ENCODE measurements at regions not wholly inside any gene's neighbourhood (a gene's known extent, or its start where the extent isn't known, plus 50 kb on each side); places are given as distances from the start of the nearest gene placed in this dataset.

DNA sequence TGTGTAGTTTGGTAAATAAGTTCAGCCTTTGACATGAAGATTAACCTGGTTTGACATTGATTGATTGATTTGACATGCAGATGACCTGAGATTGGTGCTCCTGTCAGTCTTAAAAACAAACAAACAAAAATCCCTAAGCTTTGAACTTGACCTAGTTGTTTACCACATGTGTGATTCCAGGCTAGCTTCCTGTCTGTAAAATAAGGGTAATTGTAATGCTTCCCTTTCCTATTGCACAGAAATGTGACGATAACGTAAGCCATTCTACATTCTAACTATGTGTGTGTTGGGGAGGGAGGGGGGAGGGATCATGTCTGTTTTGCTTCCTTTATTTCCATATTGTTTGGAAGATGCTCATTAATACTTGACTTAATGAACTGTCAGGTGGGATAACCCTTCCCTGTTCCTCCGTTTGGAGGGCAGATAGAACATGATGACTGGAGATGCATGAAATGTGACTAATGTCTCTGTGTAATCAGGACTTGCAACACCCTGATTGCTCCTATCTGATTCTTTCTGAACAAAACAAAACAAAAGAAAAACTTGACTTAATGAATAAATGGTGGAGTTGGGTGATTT lies 106.1 kb upstream of the CLMP start:
- Mint-ChIP-seq H3K9me3 (ENCODE audit: unreplicated experiment) (no peaks in the 10 kb centered on the region), H3K4me3 (ENCODE audit: unreplicated experiment) (no peak overlapping the region), H3K36me3 (ENCODE audit: insufficient read depth, unreplicated experiment) (no peaks in the 10 kb centered on the region), H3K27ac (ENCODE audit: low read depth, unreplicated experiment) (no peak overlapping the region), H3K4me1 (ENCODE audit: insufficient read depth, unreplicated experiment) (no peaks in the 10 kb centered on the region), H3K27me3 (ENCODE audit: insufficient read depth, unreplicated experiment) (peaks cover 20% of the 10 kb centered on the region)
- ChIA-PET POLR2A (no interaction called here), CTCF (interaction anchor here (0.5 to 2.1 kb wide), 19 partner anchors 8 to 484 kb away, joined by 3 to 11 read pairs (median 3); no protein-coding TSS in a partner anchor)
- no TSS peak for BruUV-seq (replicated peaks)
- TF ChIP-seq CTCF (IDR thresholded peaks at IDR 0.05; ENCODE audit: unreplicated experiment): no peak
- intact Hi-C loops (cut with micrococcal nuclease): loop anchor here (1.0 kb wide), 1 partner anchor 177 kb away; no protein-coding TSS in a partner anchor
- DNase-seq (ENCODE audit: unreplicated experiment): peak; percentile 31

GRCh38 chr11:123299721-123300120 lies 104.7 kb upstream of the CLMP start:
- intact Hi-C loops (cut with micrococcal nuclease): no loop called here
- no TSS peak for BruUV-seq (replicated peaks)
- no peaks in the 10 kb centered on the region for H3K9me3 Mint-ChIP-seq (ENCODE audit: unreplicated experiment)
- ChIA-PET CTCF (interaction anchor here (0.9 to 2.1 kb wide), 2 partner anchors 8 to 39 kb away, joined by 4 to 11 read pairs; no protein-coding TSS in a partner anchor), POLR2A (no interaction called here)
- no peak overlapping the region for H3K27ac Mint-ChIP-seq (ENCODE audit: low read depth, unreplicated experiment)
- H3K36me3 Mint-ChIP-seq (ENCODE audit: insufficient read depth, unreplicated experiment): no peaks in the 10 kb centered on the region
- peaks cover 20% of the 10 kb centered on the region for H3K27me3 Mint-ChIP-seq (ENCODE audit: insufficient read depth, unreplicated experiment)
- DNase-seq (ENCODE audit: unreplicated experiment): no peak
- no peak for TF ChIP-seq CTCF (IDR thresholded peaks at IDR 0.05; ENCODE audit: unreplicated experiment)
- no peak overlapping the region for H3K4me3 Mint-ChIP-seq (ENCODE audit: unreplicated experiment)
- no peaks in the 10 kb centered on the region for H3K4me1 Mint-ChIP-seq (ENCODE audit: insufficient read depth, unreplicated experiment)

DNA sequence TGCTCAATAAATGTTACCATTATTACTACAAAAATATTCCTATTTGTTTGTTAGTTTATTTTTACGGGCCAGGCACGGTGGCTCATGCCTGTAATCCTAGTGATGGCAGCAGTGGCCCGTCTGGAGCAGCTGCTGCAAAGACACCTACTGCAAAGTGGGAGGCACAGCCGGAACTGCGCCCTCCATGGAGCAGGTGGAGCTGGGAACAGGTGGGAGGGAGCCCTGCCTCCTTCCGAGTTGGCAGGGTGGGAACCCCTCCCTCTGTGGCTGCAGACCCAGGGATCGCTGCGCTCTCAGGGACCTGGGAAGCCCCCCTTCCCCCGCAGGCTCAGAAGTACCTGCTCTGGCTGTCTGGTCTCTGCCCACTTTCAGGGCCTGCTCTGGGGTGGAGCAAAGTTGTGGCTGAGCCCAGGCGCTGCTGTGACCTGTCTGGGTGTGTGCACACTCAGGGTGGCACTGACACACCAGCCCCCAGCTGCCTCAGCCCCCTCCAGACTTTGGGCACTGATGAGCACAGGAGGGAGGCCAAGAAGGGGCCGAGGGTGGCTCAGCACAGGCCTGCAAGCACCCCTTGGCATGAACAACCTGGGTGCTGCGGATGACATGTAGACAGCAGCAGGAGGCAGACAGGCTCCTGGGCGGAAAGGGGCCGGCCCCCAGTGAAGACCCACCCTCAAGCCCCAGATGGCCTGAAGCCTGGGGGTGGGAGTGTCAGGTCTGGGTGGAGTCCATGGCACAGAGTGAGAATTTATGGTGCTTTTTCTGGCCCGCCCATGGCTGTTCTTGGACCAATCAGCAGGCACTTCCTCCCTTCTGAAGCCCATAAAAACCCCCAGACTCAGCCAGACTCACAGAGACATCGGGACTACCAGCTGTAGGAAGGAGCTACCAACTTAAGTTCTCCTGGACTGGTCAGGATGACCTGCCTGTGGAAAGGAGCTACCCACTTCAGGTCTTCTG lies 103.7 kb upstream of the CLMP start:
- H3K36me3 Mint-ChIP-seq (ENCODE audit: insufficient read depth, unreplicated experiment): no peaks in the 10 kb centered on the region
- no TSS peak for BruUV-seq (replicated peaks)
- intact Hi-C loops (cut with micrococcal nuclease): no loop called here
- ChIA-PET POLR2A (no interaction called here), CTCF (interaction anchor here (0.5 to 0.9 kb wide), 2 partner anchors 109 to 296 kb away, joined by 3 to 4 read pairs; no protein-coding TSS in a partner anchor)
- no peak overlapping the region for H3K27ac Mint-ChIP-seq (ENCODE audit: low read depth, unreplicated experiment)
- H3K27me3 Mint-ChIP-seq (ENCODE audit: insufficient read depth, unreplicated experiment): peaks cover 17% of the 10 kb centered on the region
- no peaks in the 10 kb centered on the region for H3K4me1 Mint-ChIP-seq (ENCODE audit: insufficient read depth, unreplicated experiment)
- no peaks in the 10 kb centered on the region for H3K9me3 Mint-ChIP-seq (ENCODE audit: unreplicated experiment)
- no peak overlapping the region for H3K4me3 Mint-ChIP-seq (ENCODE audit: unreplicated experiment)
- no peak for DNase-seq (ENCODE audit: unreplicated experiment)
- TF ChIP-seq CTCF (IDR thresholded peaks at IDR 0.05; ENCODE audit: unreplicated experiment): no peak

GRCh38 chr11:123292647-123293046 lies 97.6 kb upstream of the CLMP start:
- TF ChIP-seq CTCF (IDR thresholded peaks at IDR 0.05; ENCODE audit: unreplicated experiment): no peak
- Mint-ChIP-seq H3K9me3 (ENCODE audit: unreplicated experiment) (no peaks in the 10 kb centered on the region), H3K4me3 (ENCODE audit: unreplicated experiment) (no peak overlapping the region), H3K36me3 (ENCODE audit: insufficient read depth, unreplicated experiment) (no peaks in the 10 kb centered on the region), H3K27ac (ENCODE audit: low read depth, unreplicated experiment) (no peak overlapping the region), H3K27me3 (ENCODE audit: insufficient read depth, unreplicated experiment) (peaks cover 9% of the 10 kb centered on the region), H3K4me1 (ENCODE audit: insufficient read depth, unreplicated experiment) (no peaks in the 10 kb centered on the region)
- DNase-seq (ENCODE audit: unreplicated experiment): no peak
- BruUV-seq (replicated peaks): no TSS peak
- ChIA-PET CTCF (interaction anchor here (0.6 to 2.6 kb wide), 4 partner anchors 8 to 188 kb away, joined by 3 to 11 read pairs (median 4); no protein-coding TSS in a partner anchor), POLR2A (interaction anchor here (0.5 to 1.2 kb wide), 2 partner anchors 20 to 35 kb away, joined by 3 read pairs; no protein-coding TSS in a partner anchor)
- intact Hi-C loops (cut with micrococcal nuclease): no loop called here

All from MCF 10A (cell line).